GM23338 (cell line): ENCODE measurements at regions not wholly inside any gene's neighbourhood (a gene's known extent, or its start where the extent isn't known, plus 50 kb on each side); places are given as distances from the start of the nearest gene placed in this dataset.

Experiments used
- ATAC-seq: fragments of 200-7000 bp; cut with Tn5 transposase; 3 replicates; pipeline ENCODE4 v1.9.1; 2020
- DNase-seq: peaks from one replicate; pipeline ENCODE4 v3.0.0-alpha.2; 2015; ENCODE audit warnings: low spot score
- H2AFZ ChIP-seq: fragments of 200-600 bp; sonication (generic); 2 replicates; pipeline ENCODE4 v1.8.0; 2016; ENCODE audit warnings: antibody characterized with exemption, mild to moderate bottlenecking, moderate library complexity
- H3F3A ChIP-seq: fragments of 200-600 bp; sonication (generic); replicated peaks from 2 replicates; pipeline ENCODE4 v1.8.0; 2017; ENCODE audit warnings: antibody characterized with exemption, mixed run types, low read depth
- H3K27ac ChIP-seq: fragments of 200-600 bp; sonication (generic); 2 replicates; pipeline ENCODE4 v1.6.1; 2016; ENCODE audit warnings: low read depth
- H3K27me3 ChIP-seq: fragments of 200-600 bp; sonication (generic); 2 replicates; pipeline ENCODE4 v1.8.0; 2016; ENCODE audit warnings: mild to moderate bottlenecking, mixed run types, moderate library complexity; ENCODE audit not compliant: insufficient read depth
- H3K36me3 ChIP-seq: fragments of 200-600 bp; sonication (generic); 2 replicates; pipeline ENCODE4 v1.8.0; 2016; ENCODE audit warnings: mild to moderate bottlenecking; ENCODE audit not compliant: insufficient read depth
- H3K4me1 ChIP-seq: fragments of 200-600 bp; sonication (generic); 2 replicates; pipeline ENCODE4 v1.8.0; 2016; ENCODE audit warnings: mild to moderate bottlenecking, moderate library complexity; ENCODE audit not compliant: insufficient read depth
- H3K4me2 ChIP-seq: fragments of 200-600 bp; sonication (generic); 2 replicates; pipeline ENCODE4 v1.7.1; 2017; ENCODE audit warnings: mixed run types
- H3K4me3 ChIP-seq: fragments of 200-600 bp; sonication (generic); 2 replicates; pipeline ENCODE4 v1.6.1; 2016; ENCODE audit warnings: mixed run types
- H3K79me2 ChIP-seq: fragments of 200-600 bp; sonication (generic); replicated peaks from 2 replicates; pipeline ENCODE4 v1.8.0; 2017; ENCODE audit warnings: mild to moderate bottlenecking; ENCODE audit not compliant: insufficient read depth
- H3K9me2 ChIP-seq: fragments of 200-600 bp; sonication (generic); 2 replicates; pipeline ENCODE4 v1.8.0; 2017; ENCODE audit not compliant: insufficient read depth
- H4K20me1 ChIP-seq: fragments of 200-600 bp; sonication (generic); replicated peaks from 2 replicates; pipeline ENCODE4 v1.8.0; 2017; ENCODE audit warnings: mild to moderate bottlenecking; ENCODE audit not compliant: insufficient read depth
- H3K27ac Mint-ChIP-seq: 2 replicates; pipeline ENCODE4 v1.8.0; 2020; ENCODE audit warnings: inconsistent platforms, mild to moderate bottlenecking, moderate library complexity, mixed read lengths
- H3K27me3 Mint-ChIP-seq: 3 replicates; pipeline ENCODE4 v1.8.0; 2022; ENCODE audit warnings: low read depth, mild to moderate bottlenecking, moderate library complexity, mixed read lengths, inconsistent platforms; ENCODE audit not compliant: insufficient read depth, poor library complexity
- H3K36me3 Mint-ChIP-seq: 3 replicates; pipeline ENCODE4 v1.8.0; 2021; ENCODE audit warnings: low read depth, mild to moderate bottlenecking, inconsistent platforms, moderate library complexity, mixed read lengths
- H3K4me1 Mint-ChIP-seq: 3 replicates; pipeline ENCODE4 v1.8.0; 2020; ENCODE audit warnings: mild to moderate bottlenecking, inconsistent platforms, mixed read lengths
- H3K4me3 Mint-ChIP-seq: 3 replicates; pipeline ENCODE4 v1.8.0; 2021; ENCODE audit warnings: moderate library complexity, mild to moderate bottlenecking, inconsistent platforms, mixed read lengths
- H3K9me3 Mint-ChIP-seq: 3 replicates; pipeline ENCODE4 v1.8.0; 2020; ENCODE audit warnings: moderate library complexity, mild to moderate bottlenecking, inconsistent platforms, mixed read lengths
- CREB1 ChIP-seq: fragments of 250-450 bp; sonication (Bioruptor Pico); IDR thresholded peaks from 2 replicates; pipeline ENCODE4 v1.5.0; 2020; ENCODE audit warnings: low read depth, mild to moderate bottlenecking, moderate library complexity
- CTCF ChIP-seq, 2 experiments: fragments of 200-600 bp in 1 of 2; sonication (generic) in 1 of 2; conservative IDR thresholded peaks; 2 replicates each; pipeline versions ENCODE4 v1.5.1 to v1.6.1; 2016 to 2017; ENCODE audit warnings: antibody characterized with exemption in 2 of 2, low read depth in 2 of 2, mild to moderate bottlenecking in 2 of 2, moderate library complexity in 1 of 2
- ETS1 ChIP-seq: IDR thresholded peaks from 2 replicates; pipeline ENCODE4 v1.6.1; 2016; ENCODE audit warnings: antibody characterized with exemption
- EZH2 ChIP-seq: fragments of 200-600 bp; sonication (generic); IDR thresholded peaks from one replicate; pipeline ENCODE4 v1.8.0; 2017; ENCODE audit warnings: antibody characterized with exemption, mild to moderate bottlenecking, low read depth; ENCODE audit not compliant: unreplicated experiment
- EZH2phosphoT487 ChIP-seq: fragments of 200-600 bp; sonication (generic); IDR thresholded peaks from one replicate; pipeline ENCODE4 v1.8.1; 2018; ENCODE audit warnings: antibody characterized with exemption; ENCODE audit not compliant: unreplicated experiment
- JUNB ChIP-seq: IDR thresholded peaks from one replicate; pipeline ENCODE4 v1.6.1; 2016; ENCODE audit warnings: antibody characterized with exemption; ENCODE audit not compliant: unreplicated experiment
- NANOG ChIP-seq: IDR thresholded peaks from 2 replicates; pipeline ENCODE4 v1.6.1; 2016; ENCODE audit warnings: antibody characterized with exemption, borderline replicate concordance
- POLR2AphosphoS5 ChIP-seq: IDR thresholded peaks from 2 replicates; pipeline ENCODE4 v1.6.1; 2016; ENCODE audit warnings: antibody characterized with exemption, low read depth
- STAT1 ChIP-seq: IDR thresholded peaks from one replicate; pipeline ENCODE4 v1.6.1; 2016; ENCODE audit warnings: antibody characterized with exemption; ENCODE audit not compliant: unreplicated experiment
- ZNF114 ChIP-seq: fragments of 250-450 bp; sonication (Bioruptor Pico); IDR thresholded peaks from 2 replicates; pipeline ENCODE4 v1.5.0; 2020; ENCODE audit warnings: mild to moderate bottlenecking, moderate library complexity
- ZNF331 ChIP-seq: fragments of 250-450 bp; sonication (Bioruptor Pico); IDR thresholded peaks from 2 replicates; pipeline ENCODE4 v1.5.0; 2020; ENCODE audit warnings: low read depth, mild to moderate bottlenecking, moderate library complexity
- TF ChIP-seq, protein P1 (sequence below): IDR thresholded peaks from one replicate; pipeline ENCODE4 v1.6.1; 2018; ENCODE audit warnings: antibody characterized with exemption; ENCODE audit not compliant: unreplicated experiment
- TF ChIP-seq, protein P2 (sequence below): fragments of 250-450 bp; sonication (Bioruptor Pico); IDR thresholded peaks from 2 replicates; pipeline ENCODE4 v1.5.0; 2020; ENCODE audit warnings: mild to moderate bottlenecking, moderate library complexity

DNA sequence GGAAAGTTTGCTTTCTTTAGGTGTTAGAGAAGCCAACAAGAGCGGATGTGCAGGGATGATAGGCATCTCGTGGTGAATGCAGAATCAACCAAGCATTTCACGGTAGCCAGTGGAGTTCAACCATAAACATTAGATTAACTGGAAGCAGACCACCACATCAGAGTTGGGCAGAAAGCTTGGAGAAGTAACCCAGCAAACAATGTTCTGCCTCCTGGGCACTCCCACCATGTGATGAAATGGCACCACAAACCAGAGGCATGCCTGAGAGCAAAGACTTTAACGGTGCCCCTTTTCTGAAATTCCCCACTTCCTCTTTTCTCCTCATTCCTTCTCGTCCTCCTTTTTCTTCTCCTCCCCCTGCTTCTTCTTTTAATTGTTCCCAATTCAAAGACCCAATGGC lies 193.5 kb upstream of the ANKFN1 start (continued):
- TF ChIP-seq EZH2phosphoT487 (no peak), CREB1 (no peak), EZH2 (no peak)
- TF ChIP-seq, protein P1, sequence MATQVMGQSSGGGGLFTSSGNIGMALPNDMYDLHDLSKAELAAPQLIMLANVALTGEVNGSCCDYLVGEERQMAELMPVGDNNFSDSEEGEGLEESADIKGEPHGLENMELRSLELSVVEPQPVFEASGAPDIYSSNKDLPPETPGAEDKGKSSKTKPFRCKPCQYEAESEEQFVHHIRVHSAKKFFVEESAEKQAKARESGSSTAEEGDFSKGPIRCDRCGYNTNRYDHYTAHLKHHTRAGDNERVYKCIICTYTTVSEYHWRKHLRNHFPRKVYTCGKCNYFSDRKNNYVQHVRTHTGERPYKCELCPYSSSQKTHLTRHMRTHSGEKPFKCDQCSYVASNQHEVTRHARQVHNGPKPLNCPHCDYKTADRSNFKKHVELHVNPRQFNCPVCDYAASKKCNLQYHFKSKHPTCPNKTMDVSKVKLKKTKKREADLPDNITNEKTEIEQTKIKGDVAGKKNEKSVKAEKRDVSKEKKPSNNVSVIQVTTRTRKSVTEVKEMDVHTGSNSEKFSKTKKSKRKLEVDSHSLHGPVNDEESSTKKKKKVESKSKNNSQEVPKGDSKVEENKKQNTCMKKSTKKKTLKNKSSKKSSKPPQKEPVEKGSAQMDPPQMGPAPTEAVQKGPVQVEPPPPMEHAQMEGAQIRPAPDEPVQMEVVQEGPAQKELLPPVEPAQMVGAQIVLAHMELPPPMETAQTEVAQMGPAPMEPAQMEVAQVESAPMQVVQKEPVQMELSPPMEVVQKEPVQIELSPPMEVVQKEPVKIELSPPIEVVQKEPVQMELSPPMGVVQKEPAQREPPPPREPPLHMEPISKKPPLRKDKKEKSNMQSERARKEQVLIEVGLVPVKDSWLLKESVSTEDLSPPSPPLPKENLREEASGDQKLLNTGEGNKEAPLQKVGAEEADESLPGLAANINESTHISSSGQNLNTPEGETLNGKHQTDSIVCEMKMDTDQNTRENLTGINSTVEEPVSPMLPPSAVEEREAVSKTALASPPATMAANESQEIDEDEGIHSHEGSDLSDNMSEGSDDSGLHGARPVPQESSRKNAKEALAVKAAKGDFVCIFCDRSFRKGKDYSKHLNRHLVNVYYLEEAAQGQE, result no peak

DNA sequence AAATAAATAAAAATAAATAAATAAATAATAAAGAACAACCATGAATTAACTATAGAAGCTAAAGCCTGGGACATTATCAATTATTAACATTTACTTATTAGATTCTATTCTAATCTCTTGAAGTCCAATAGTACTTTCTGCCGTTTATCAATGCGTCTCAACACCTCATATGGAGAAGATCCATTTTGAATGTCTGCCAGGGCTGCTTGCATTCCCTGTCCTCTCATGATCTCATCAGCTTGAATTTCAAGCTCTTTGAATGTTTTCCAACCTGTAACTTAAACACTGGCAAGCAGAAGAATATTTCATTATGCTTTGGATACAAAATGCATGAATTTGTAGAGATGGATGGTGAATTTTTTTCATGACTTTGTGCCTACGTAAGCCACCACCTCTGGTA lies 191.9 kb upstream of the ANKFN1 start:
- H4K20me1 ChIP-seq, result no peaks in the 10 kb centered on the region
- Mint-ChIP-seq H3K27ac (no peak overlapping the region), H3K27me3 (peaks cover 3% of the 10 kb centered on the region), H3K4me3 (no peak overlapping the region), H3K4me1 (no peaks in the 10 kb centered on the region), H3K9me3 (no peaks in the 10 kb centered on the region; the same call in 2 of the 3 replicates), H3K36me3 (no peaks in the 10 kb centered on the region)
- no peak overlapping the region for H3K4me2 ChIP-seq
- no peak overlapping the region for H3K27ac ChIP-seq
- no peaks in the 10 kb centered on the region for H3F3A ChIP-seq
- no peaks in the 10 kb centered on the region for H3K4me1 ChIP-seq
- no peak overlapping the region for H2AFZ ChIP-seq
- no peaks in the 10 kb centered on the region for H3K36me3 ChIP-seq
- no peak for DNase-seq
- H3K27me3 ChIP-seq, result no peaks in the 10 kb centered on the region
- H3K9me2 ChIP-seq, result peaks cover 25% of the 10 kb centered on the region
- H3K4me3 ChIP-seq, result no peak overlapping the region
- no peak for ATAC-seq
- no peaks in the 10 kb centered on the region for H3K79me2 ChIP-seq
- TF ChIP-seq CREB1 (no peak), JUNB (no peak), CTCF (conservative IDR thresholded peaks at IDR 0.05; ENCODE audit: low read depth in 2 of 2) (no peak), STAT1 (no peak), ETS1 (no peak), NANOG (no peak), ZNF331 (no peak), EZH2 (no peak), ZNF114 (no peak), EZH2phosphoT487 (no peak), POLR2AphosphoS5 (no peak)
- TF ChIP-seq, protein P2, sequence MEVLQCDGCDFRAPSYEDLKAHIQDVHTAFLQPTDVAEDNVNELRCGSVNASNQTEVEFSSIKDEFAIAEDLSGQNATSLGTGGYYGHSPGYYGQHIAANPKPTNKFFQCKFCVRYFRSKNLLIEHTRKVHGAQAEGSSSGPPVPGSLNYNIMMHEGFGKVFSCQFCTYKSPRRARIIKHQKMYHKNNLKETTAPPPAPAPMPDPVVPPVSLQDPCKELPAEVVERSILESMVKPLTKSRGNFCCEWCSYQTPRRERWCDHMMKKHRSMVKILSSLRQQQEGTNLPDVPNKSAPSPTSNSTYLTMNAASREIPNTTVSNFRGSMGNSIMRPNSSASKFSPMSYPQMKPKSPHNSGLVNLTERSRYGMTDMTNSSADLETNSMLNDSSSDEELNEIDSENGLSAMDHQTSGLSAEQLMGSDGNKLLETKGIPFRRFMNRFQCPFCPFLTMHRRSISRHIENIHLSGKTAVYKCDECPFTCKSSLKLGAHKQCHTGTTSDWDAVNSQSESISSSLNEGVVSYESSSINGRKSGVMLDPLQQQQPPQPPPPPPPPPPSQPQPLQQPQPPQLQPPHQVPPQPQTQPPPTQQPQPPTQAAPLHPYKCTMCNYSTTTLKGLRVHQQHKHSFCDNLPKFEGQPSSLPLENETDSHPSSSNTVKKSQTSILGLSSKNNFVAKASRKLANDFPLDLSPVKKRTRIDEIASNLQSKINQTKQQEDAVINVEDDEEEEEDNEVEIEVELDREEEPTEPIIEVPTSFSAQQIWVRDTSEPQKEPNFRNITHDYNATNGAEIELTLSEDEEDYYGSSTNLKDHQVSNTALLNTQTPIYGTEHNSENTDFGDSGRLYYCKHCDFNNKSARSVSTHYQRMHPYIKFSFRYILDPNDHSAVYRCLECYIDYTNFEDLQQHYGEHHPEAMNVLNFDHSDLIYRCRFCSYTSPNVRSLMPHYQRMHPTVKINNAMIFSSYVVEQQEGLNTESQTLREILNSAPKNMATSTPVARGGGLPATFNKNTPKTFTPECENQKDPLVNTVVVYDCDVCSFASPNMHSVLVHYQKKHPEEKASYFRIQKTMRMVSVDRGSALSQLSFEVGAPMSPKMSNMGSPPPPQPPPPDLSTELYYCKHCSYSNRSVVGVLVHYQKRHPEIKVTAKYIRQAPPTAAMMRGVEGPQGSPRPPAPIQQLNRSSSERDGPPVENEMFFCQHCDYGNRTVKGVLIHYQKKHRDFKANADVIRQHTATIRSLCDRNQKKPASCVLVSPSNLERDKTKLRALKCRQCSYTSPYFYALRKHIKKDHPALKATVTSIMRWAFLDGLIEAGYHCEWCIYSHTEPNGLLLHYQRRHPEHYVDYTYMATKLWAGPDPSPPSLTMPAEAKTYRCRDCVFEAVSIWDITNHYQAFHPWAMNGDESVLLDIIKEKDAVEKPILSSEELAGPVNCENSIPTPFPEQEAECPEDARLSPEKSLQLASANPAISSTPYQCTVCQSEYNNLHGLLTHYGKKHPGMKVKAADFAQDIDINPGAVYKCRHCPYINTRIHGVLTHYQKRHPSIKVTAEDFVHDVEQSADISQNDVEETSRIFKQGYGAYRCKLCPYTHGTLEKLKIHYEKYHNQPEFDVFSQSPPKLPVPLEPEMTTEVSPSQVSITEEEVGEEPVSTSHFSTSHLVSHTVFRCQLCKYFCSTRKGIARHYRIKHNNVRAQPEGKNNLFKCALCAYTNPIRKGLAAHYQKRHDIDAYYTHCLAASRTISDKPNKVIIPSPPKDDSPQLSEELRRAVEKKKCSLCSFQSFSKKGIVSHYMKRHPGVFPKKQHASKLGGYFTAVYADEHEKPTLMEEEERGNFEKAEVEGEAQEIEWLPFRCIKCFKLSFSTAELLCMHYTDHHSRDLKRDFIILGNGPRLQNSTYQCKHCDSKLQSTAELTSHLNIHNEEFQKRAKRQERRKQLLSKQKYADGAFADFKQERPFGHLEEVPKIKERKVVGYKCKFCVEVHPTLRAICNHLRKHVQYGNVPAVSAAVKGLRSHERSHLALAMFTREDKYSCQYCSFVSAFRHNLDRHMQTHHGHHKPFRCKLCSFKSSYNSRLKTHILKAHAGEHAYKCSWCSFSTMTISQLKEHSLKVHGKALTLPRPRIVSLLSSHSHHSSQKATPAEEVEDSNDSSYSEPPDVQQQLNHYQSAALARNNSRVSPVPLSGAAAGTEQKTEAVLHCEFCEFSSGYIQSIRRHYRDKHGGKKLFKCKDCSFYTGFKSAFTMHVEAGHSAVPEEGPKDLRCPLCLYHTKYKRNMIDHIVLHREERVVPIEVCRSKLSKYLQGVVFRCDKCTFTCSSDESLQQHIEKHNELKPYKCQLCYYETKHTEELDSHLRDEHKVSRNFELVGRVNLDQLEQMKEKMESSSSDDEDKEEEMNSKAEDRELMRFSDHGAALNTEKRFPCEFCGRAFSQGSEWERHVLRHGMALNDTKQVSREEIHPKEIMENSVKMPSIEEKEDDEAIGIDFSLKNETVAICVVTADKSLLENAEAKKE (CRISPR knock-in tag), result no peak
